ENCODE measurements at regions not wholly inside any gene's neighbourhood (a gene's known extent, or its start where the extent isn't known, plus 50 kb on each side); places are given as distances from the start of the nearest gene placed in this dataset.

GRCh38 chr9:99752417-99753109 is 69.1 kb upstream of the NR4A3 start:
- TF ChIP-seq CTCF (IDR thresholded peaks at IDR 0.05) (no peak), POLR2A (IDR thresholded peaks at IDR 0.05) (no peak)
